GM19238 (cell line): ENCODE measurements at regions not wholly inside any gene's neighbourhood (a gene's known extent, or its start where the extent isn't known, plus 50 kb on each side); places are given as distances from the start of the nearest gene placed in this dataset.

Experiments
- DNase-seq: peaks from one replicate; pipeline ENCODE4 v3.0.0; 2011; ENCODE audit warnings: low spot score; ENCODE audit not compliant: insufficient read length

DNA sequence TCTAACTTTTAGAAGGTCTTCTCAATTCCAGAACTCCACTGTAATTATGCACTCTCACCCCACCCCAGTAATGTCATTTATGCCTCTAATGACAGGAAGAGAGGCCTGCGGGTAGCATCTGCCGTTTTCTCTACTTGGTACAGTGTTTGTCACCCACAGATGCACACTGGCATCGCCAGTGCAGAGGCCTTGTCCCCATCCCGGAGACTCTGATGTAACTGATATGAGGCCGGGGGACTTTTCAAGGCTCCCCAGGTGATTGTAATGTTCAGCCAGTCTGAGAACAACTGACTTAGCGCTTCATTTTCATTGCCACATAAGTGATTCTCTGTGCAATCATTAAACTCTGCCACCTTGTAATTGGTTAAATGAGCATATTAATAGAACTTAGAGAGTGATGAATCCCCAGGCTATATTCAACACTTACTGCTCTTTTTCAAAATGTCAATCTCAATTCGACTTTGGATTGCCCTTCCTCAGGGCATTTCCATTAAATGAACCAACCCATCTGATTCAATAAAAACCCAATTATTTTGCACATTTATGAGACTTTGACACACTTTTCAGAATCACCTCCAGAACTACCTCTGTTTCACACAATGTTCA is 113.2 kb downstream of the HERPUD2 start:
- DNase-seq: no peak

DNA sequence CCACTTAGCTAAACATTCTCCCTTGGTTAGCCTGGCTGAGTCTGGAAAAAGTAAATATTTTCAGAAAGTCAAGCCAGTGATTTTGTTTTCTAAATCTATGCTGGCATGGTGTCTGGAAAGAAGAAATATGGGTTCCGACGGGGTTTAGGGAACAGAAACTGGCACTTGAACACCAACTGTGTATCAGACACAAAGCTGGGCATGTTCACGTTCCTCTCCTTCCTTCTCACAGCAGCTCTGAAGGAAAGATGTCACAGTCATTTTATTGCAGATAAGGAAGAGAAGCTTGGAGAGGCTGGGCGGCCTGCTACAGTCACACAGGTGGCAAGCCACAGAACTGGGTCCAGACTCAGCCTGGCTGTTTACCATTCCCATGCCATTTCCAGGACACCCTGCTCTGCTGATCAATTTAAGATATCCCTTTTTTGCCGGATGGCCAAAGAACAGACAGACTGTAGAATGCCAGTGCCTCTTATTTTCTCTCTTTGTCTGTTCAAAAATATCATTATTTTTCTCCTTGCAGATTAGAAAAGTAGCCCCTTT is 118.8 kb downstream of the HERPUD2 start:
- DNase-seq: no peak

DNA sequence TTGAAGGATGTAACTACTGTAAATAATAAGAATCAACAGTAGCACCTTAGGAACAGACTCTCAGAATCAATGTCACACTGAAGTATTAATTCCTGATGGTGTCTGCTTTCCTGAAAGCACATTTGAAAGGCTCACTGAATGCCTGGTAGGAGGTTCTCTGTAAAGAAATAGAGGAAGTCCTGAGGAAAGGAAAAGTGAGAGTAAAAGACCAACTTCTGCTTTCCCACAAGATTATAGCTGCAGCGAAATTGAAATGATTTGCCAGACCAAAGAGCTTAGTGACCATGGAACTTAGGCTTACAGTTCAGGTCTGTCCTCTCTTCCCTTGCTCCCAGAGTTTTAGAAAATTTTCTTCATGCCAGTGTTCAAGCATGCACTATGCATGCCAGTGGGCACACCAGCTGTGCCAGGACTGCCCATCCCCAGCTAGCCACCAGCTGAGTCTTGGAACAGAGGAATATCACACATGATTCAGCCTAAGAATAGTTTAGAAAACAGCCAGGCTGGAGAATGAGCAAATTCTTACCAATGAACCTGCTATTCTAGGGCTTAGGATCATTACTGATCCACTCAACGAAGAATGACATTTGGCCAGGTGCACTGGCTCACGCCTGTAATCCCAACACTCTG is 123.2 kb downstream of the HERPUD2 start:
- DNase-seq: no peak

DNA sequence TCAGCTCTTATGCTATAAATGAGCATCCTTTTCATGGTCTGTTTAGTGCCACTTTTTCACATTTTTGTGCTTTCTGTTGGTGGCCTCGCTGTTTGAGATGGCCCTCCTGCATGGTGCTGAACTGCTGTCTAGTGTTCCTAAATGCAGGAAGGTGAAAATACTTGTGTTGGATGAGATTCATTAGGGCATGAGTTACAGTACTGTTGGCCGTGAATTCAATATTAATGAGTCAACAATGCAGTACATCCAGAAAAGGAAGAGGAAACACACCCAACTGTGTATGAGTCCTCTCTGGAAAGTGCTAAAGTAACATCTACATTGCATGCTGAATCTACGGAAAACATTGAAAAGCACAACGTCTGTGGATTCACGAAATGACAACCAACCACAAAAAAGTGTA is 124.0 kb downstream of the HERPUD2 start:
- no peak for DNase-seq

DNA sequence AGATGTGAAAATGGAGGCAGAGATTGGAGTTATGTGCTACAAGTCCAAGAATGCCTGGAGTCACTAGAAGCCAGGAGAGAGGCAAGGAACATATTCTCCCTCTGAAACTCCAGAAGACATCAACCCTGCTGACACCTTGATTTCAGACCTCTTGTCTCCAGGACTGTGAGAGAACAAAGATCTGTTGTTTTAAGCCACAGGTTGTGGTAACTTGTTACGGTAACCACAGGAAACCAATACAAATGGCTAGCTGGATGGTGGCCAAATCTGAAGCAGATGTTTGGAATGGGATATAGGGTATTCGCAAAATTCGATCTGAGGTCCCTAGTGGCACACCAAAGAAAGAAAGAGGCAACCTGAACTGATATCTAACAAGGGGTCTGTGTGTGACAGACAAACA is 129.0 kb downstream of the HERPUD2 start:
- DNase-seq: no peak

DNA sequence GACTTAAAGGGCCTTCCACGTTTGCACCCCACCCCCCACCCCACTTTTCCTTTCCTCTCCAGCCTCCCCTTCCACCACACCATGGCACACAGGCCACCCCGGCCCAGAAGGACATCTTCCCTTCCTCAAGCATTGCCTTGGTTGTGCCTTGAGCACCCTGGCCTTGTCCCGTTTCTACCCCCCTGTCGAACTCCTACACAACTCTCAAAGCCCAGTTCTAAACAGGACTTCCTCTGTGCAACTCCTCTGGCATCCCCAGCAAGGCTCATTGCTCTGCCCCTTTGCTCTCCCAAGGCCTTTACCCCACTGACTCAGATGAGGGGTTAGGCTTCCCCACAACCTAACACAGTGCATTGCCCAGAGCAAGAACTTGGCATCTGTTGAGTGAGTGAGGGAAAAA is 136.1 kb downstream of the HERPUD2 start:
- DNase-seq: no peak

DNA sequence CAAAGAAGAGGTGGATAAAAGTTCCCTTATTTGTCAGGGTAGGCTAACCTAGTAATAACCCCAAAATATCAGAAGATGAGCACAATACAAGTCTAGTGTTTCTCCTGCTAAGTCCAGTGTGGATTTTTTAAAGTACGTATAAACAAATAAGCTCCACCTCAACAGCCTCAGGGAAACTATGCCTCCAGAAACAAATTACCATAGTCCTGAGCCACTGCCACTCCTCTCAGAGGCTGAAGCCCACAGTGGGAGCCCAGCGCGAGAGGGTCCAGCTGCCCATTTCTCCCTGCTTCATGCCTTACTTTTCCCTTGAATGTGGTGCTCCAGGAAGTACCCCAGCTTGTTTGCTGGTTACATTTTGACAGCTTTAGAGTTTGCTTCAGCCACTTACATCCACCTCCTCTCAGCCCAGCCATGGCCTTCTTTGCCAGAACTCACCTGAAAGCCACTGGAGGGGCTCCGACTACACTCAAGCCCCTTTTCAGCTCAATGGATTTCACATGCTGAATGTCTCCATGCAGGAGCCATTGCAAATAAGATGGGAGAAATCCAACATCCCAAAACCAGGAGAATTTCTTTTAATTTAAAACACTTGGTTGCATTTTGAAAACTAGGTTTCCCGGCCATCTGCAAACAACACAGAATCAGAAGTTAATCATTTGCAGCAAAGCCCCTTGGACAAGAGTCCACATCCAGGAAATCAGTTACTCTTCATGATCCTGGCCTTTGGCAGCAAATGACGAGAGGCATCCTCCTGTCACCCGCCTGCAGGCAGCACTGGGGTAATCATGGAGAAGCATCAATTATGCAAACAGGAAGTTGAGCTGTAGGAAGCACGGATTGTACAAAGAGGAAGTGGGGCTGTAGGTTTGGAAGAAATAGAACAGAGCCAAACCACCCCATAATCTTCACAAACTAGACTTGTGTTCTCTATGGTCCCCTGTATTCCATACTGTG is 138.1 kb downstream of the HERPUD2 start:
- no peak for DNase-seq

DNA sequence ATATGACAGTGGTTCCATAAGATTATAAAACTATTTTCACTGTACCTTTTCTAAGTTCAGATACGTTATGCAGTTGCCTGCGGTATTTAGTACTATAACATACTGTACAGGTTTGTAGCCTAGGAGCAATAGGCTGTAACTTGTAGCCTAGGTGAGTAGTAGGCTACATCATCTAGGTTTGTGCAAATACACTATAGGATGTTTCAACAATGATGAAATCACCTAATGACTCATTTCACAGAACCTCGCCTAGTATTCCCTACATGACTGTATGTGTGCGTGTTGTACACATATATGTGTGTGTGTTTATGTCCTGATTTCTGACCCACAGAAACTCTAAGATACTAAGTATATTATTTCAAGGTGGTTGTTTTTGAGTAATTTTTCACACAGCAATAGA is 139.0 kb downstream of the HERPUD2 start:
- no peak for DNase-seq

DNA sequence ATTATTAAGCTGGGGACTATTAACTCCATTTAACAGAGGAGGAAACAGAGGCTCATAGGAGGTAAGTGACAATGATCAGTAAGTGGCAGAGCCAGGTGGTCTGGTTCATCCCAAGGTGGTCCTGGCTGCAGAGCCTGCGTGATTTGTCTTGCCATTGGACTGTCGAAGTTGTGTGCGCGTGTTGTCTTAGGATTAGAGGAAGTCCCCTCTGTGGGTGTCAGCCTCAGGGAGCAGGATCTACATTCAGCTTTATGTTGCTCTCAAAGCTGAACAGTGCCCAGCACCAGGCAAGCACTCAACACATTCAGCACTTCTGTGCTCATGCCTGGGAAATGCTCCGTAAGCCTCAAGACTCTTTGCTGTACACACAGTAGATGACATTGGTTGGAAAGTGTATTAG is 139.5 kb downstream of the HERPUD2 start:
- DNase-seq: no peak

DNA sequence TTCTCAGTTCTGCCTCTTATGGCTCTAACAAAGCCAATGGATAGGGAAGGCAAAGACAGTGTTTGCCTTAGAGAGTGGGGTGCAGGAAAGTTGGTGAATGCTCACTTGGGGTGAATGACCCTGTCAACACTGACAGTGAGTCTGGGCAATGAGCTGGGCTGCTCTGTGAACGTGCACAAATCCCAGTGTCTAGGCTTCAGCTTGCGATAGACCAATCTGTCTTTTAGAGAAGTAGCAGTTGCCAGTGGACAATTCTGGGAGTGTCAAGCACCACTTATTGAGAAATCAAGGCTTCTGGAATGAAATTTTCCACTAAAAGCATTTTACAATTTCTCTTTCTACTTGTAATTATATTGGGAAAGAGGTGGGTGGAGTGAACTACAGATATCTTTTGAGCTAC is 141.4 kb downstream of the HERPUD2 start:
- DNase-seq: no peak

DNA sequence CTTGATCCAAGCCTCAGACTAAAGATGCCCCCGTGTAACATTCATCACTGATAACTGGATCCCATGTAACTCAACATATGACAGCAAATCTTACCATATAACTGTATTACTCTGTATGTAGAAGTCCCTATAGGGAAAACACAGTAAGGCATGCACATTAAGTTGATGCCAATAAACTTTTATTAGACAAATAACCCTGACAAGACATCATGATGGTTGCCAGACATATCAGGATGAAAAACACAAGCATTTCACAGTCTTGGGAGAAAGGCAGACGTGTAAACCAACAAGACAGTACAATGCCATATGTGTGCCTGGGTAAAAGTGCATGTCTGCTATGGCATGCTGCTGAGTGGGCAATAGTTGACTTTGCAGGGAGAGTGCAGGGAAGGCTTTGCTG is 142.2 kb downstream of the HERPUD2 start:
- no peak for DNase-seq

DNA sequence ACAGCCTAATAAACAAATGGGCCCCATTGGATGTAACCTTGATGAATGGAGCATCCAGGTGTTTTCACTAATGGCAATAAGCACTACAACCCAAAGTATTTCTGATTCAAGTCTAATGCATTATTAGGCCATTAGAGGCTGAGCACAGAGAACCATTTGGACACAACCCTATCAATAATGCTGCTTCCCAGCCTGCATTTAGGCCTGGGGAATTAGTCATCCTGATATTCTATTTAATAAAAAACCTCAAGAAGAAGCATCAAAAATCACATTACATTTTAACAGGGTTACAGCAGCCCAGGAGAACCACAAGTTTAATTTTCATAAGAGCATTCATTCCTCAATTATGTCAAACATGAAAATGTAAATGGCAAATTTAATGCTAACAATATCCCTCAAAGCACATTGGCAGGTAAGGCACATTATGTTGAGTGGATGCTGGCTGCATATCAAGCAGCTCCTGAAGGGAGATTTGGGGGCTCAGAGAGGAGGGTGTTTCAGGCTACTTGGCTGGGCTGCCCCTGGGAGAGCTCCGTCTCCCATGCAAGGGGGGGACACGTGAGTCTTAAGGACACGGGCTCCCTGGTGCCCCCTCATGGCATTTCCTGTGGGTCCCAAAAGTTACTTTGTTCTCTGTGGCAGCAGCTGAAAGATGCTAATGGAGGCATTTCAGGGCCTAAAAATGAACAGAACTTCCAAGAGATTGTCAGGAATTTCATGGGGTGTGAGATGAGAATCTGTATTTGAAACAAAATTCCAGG is 143.4 kb downstream of the HERPUD2 start:
- no peak for DNase-seq

DNA sequence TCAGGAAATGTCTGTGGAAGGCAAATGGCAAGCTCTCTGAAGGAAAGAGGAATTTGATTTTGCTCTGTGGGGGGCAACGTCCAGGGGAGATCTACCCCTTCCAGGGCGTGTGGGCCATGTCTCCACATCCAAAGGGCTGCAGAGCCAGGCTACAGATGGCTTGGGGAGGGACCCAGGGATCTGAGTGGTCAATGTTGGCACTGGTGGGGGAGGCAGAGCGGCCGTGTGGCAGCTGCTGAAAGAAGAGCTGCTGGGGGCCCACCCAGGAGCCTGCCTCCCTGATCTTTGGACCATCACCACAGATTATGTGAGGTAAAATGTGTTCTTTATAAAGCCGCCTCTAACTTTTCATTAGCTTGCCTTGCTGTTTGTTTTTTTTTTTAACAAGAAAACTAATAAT is 144.1 kb downstream of the HERPUD2 start:
- no peak for DNase-seq

DNA sequence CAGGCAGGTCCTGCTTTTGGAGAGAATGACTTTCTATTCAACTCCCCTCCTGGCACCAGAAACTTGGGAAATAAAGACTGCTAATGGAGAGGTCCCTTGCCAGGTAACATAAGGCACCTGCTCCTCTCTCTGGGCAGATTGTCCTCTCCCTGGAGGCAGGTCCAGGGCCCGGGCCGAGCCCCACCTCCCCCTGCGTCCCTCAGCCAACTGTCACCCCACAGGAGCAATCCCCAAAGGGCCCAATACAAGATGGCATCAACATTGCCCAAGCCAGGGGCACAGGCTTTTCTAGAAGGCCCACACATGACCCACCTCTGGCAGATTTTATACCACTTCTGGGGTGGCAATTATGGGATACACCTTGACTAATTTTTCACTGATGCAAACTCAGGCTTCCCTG is 145.2 kb downstream of the HERPUD2 start:
- no peak for DNase-seq

DNA sequence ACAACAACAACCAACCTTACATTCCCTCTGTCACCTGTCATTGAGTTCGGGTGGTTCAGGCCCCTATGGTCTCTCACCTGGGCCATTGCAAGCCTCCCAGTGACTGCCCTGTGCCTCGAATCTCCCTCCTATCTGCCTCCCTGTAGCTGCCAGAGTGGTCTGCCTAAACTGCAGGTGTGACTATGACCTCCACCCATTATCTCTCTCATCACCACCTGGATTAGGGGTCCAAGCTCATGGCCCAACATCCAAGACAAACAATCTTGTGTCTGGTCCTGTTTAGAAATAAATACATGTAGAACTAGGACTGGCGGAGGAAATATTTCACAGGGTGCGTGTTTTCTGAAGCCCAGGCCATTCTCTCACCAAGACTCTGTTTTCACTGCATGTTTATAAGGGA is 146.6 kb downstream of the HERPUD2 start:
- DNase-seq: no peak

DNA sequence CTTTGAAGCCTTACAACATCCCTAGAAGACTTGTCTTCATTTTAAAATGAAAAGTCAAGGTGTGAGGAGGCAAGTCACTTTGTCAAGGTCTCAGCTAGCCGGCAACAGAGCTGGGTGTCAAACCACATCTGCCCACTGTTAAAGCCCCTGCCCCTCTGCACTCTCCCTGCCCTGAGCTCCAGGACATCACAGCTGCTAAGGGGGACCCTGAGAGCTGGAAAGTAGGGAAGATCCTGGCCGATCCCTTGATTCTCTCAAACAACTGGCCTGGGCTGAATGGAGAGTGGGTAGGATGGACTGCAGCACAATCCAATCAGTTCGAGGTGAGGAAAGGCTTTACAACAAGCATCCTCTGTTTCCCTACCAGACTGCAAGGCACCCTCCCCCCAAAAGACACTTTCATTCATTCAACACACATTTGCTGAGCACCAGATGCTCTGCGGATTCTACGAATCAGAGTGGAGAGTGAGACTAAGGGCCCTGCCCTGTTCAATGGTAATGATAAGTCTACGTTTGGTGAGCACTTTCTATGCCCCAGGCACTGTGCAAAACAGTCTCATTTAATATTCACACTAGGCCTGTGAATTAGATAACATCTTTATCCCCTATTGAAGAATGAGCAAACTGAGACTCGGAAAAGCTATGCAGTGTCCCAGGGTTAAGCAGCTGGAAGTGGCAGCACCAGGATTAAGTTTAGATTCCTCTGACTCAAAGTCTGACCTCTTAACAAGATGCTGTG is 148.1 kb downstream of the HERPUD2 start:
- no peak for DNase-seq

DNA sequence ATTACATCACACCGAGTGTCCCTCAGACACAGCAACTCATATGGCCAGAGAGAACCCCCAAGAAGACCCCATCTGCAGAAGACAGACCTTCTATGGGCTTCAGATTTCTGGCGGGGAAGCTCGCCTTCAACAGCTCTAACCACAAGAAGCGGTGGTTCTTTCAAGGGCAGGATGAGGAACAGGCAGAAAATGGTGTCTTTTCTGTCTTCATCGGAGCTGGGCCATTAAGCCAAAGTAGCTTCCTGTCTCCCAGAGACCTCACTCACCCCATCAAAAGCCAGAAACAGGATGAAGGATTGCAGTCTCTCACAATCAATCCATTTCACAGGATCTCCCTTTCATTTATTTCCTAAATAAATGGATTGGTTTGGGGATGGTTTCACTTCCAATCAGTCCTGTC is 149.1 kb downstream of the HERPUD2 start:
- no peak for DNase-seq

DNA sequence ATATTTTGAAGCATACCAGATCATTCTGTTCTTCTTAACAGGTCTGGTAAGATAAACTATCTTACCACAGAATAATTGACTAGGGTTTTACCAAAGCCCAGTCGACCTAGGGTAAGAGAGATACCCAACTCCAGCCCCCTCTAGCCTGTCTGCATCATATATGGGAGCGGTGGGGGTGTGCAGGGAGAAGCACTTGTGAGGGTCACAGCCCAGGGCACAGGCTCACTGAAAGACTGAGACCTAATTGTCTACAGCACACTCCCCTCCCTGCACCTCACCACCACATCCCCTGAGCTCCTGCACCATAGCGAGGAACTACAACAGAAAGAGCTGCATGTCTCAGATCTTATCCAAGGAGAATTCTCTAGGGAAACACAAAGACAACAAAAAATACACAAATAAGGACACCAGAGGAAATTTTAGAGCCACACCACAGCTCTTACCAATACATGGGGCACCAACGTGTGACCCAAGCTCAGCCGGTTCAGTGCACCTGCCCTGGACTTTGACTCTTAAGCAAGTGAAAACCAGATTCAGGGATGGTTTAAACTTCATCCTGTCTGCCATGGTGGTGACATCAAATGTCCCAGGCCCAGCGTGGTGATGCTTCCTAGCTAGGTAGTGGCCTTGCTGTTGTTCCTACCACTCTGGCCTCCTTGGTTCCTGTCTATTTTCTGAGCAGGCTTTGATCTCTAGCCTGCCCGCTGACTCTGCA is 150.8 kb downstream of the HERPUD2 start:
- DNase-seq: no peak

DNA sequence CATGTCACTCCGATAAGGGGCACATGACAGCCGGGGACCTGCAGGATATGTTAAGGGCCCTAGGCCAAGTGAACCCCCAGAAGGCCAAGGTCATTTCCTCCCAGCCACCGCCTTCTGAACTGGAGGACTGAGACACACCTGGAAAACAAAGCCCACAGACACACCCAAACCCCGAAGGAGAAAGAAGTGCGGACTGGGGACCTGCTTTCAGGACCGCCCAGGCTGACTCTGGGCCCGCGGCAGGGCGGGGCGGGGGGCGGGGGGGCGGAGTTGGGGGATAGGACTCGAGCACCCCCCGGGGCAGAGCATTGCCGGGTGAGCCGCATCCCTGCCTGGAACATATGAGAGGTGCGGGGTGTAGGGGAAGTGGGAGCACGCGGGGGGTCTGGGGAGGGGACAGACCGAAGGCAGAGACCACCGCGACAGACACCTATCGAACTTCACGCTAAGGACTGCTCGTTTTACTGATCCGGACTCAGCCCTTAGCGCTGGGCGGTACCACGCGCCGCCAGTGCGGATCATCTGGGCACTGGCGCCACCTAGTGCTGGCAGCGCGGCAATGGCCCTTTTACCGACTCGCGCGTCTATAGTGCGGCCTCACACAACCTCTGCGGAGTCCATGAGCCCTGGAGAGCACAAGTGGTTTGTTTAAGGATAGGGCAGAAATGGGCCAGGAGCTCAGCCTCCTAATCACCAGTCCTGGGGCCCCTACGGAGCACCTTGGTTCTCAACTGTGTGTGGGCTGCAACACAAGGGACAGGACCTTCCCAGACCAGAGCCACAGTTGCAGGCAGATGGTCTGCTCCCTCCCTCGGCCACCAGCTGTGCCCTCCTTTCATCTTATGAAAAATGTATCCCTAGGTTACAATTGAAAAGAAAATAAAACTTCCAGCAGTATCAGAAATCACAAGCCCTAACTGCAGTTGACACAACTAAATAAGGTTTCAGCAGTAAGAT is 157.6 kb downstream of the HERPUD2 start:
- DNase-seq: peak; percentile 72
